Mammary epithelial cell (primary cell): ENCODE measurements at regions not wholly inside any gene's neighbourhood (a gene's known extent, or its start where the extent isn't known, plus 50 kb on each side); places are given as distances from the start of the nearest gene placed in this dataset.

Experiments used
- EZH2 ChIP-seq: IDR thresholded peaks from 2 replicates; pipeline ENCODE4 v1.6.1; 2012; ENCODE audit warnings: low read length, inconsistent platforms, borderline replicate concordance
- TF ChIP-seq, protein P1 (sequence below), 2 donors: IDR thresholded peaks in 1 of 2; conservative IDR thresholded peaks in 1 of 2; 2 replicates each; pipeline ENCODE4 v1.5.1; 2011 to 2012; ENCODE audit warnings: inconsistent platforms in 2 of 2, low read length in 2 of 2, mild to moderate bottlenecking in 2 of 2, control low read depth in 1 of 2, low read depth in 1 of 2; ENCODE audit not compliant: insufficient read depth in 1 of 2; ENCODE audit errors: extremely low read depth in 1 of 2

DNA sequence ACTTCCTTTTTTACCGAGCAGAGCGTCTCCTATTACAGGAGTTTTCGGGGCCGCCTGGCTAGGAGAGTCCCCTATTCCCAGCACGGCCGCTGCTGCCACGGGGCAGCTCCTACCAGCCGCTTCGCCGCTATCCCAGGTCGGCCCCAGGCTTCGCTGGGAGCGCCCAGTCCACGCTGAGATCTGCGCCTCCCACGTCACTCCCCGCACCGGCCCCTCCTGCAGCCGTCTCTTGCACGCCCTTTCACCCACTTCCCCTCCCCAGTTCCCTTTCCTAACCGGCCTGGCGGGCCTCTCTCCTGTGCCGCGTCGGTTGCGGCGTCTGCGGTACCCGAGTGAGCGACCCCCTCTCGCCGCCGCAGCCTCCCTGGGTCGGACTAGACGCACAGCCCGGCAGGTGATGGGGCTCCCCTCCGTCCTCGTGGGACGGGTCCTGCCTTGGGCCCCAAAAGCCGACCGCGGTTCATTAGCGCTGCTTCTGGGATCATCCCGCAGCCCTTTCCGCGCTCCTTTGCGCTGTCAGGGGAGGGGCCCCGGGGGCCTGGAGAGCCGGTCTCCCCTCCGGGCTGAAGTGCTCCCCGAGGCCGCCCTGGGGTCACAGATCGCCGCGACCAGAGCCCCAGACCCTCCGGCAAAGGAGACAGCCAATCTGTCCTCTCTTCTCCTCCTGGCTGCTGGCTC lies 1318.4 kb downstream of the TMEM121 start:
- TF ChIP-seq, protein P1, sequence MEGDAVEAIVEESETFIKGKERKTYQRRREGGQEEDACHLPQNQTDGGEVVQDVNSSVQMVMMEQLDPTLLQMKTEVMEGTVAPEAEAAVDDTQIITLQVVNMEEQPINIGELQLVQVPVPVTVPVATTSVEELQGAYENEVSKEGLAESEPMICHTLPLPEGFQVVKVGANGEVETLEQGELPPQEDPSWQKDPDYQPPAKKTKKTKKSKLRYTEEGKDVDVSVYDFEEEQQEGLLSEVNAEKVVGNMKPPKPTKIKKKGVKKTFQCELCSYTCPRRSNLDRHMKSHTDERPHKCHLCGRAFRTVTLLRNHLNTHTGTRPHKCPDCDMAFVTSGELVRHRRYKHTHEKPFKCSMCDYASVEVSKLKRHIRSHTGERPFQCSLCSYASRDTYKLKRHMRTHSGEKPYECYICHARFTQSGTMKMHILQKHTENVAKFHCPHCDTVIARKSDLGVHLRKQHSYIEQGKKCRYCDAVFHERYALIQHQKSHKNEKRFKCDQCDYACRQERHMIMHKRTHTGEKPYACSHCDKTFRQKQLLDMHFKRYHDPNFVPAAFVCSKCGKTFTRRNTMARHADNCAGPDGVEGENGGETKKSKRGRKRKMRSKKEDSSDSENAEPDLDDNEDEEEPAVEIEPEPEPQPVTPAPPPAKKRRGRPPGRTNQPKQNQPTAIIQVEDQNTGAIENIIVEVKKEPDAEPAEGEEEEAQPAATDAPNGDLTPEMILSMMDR (conservative IDR thresholded peaks at IDR 0.05 in 1 of 2, IDR thresholded peaks at IDR 0.05 in 1 of 2; ENCODE audit: extremely low read depth in 1 of 2, insufficient read depth in 1 of 2, low read depth in 1 of 2, low read length in 2 of 2) = no peak
- no peak for TF ChIP-seq EZH2
